ENCODE measurements at regions not wholly inside any gene's neighbourhood (a gene's known extent, or its start where the extent isn't known, plus 50 kb on each side); places are given as distances from the start of the nearest gene placed in this dataset.

- H3K9me3 Mint-ChIP-seq, result peaks cover 2% of the 10 kb centered on the region
- H3K9ac ChIP-seq (ENCODE audit: extremely low read depth, low read length, poor library complexity, severe bottlenecking), result no peak overlapping the region
Measured at GRCh38 chr13:94966422-94966955, 254.1 kb upstream of the SOX21 start.

GRCh38 chr13:94959626-94960025 is 247.3 kb upstream of the SOX21 start:
- Histone ChIP-seq H3K27ac (ENCODE audit: low read depth, low read length) (no peak overlapping the region), H3K4me1 (ENCODE audit: control insufficient read depth, insufficient read depth, low read length) (peaks cover 4% of the 10 kb centered on the region), H3K27me3 (ENCODE audit: control insufficient read depth, insufficient read depth, low read length, poor library complexity, severe bottlenecking) (peaks cover 21% of the 10 kb centered on the region), H3K9me3 (ENCODE audit: control insufficient read depth, low read length) (no peaks in the 10 kb centered on the region), H3K9ac (ENCODE audit: extremely low read depth, low read length, poor library complexity, severe bottlenecking) (no peak overlapping the region), H3K36me3 (ENCODE audit: control insufficient read depth, insufficient read depth, low read length) (no peaks in the 10 kb centered on the region), H3K4me3 (ENCODE audit: low read length) (no peak overlapping the region)
- H3K27ac Mint-ChIP-seq, result no peak overlapping the region
- H3K4me1 Mint-ChIP-seq, result peaks cover 6% of the 10 kb centered on the region
- TF ChIP-seq CTCF (conservative IDR thresholded peaks at IDR 0.05), result no peak
- no peak for DNase-seq
- WGBS, 2 experiments (ENCODE audit: insufficient coverage in 1 of 2, insufficient read length in 1 of 2), result 71 to 86% methylated on average over 2 to 4 of the region's 4 CpGs
- no peak overlapping the region for H3K4me3 Mint-ChIP-seq
- H3K27me3 Mint-ChIP-seq (ENCODE audit: insufficient read depth), result peaks cover 27% of the 10 kb centered on the region
- no peaks in the 10 kb centered on the region for H3K36me3 Mint-ChIP-seq (ENCODE audit: low read depth)
- peaks cover 2% of the 10 kb centered on the region for H3K9me3 Mint-ChIP-seq

More at GRCh38 chr13:94966422-94966955, 254.1 kb upstream of the SOX21 start:
- DNase-seq, result no peak
- Mint-ChIP-seq H3K27ac (no peak overlapping the region), H3K4me1 (peaks cover 19% of the 10 kb centered on the region), H3K4me3 (peak overlapping the region; percentile 66), H3K27me3 (ENCODE audit: insufficient read depth) (peaks cover 58% of the 10 kb centered on the region), H3K36me3 (ENCODE audit: low read depth) (no peaks in the 10 kb centered on the region)
- Histone ChIP-seq H3K36me3 (ENCODE audit: control insufficient read depth, insufficient read depth, low read length) (no peaks in the 10 kb centered on the region), H3K27me3 (ENCODE audit: control insufficient read depth, insufficient read depth, low read length, poor library complexity, severe bottlenecking) (peaks cover 56% of the 10 kb centered on the region), H3K27ac (ENCODE audit: low read depth, low read length) (no peak overlapping the region), H3K9me3 (ENCODE audit: control insufficient read depth, low read length) (no peaks in the 10 kb centered on the region), H3K4me1 (ENCODE audit: control insufficient read depth, insufficient read depth, low read length) (peaks cover 6% of the 10 kb centered on the region), H3K4me3 (ENCODE audit: low read length) (no peak overlapping the region)
- TF ChIP-seq CTCF (conservative IDR thresholded peaks at IDR 0.05), result no peak
- 79 to 100% methylated on average over 1 to 2 of the region's 3 CpGs for WGBS, 2 experiments (ENCODE audit: insufficient coverage in 1 of 2, insufficient read length in 1 of 2)

GRCh38 chr13:94956417-94957110 is 244.2 kb upstream of the SOX21 start:
- no peaks in the 10 kb centered on the region for H3K4me1 ChIP-seq (ENCODE audit: control insufficient read depth, insufficient read depth, low read length)
- Mint-ChIP-seq H3K4me1 (no peaks in the 10 kb centered on the region), H3K9me3 (no peaks in the 10 kb centered on the region), H3K27ac (no peak overlapping the region), H3K27me3 (ENCODE audit: insufficient read depth) (peaks cover 8% of the 10 kb centered on the region), H3K4me3 (no peak overlapping the region), H3K36me3 (ENCODE audit: low read depth) (no peaks in the 10 kb centered on the region)
- no peaks in the 10 kb centered on the region for H3K36me3 ChIP-seq (ENCODE audit: control insufficient read depth, insufficient read depth, low read length)
- H3K9me3 ChIP-seq (ENCODE audit: control insufficient read depth, low read length), result no peaks in the 10 kb centered on the region
- DNase-seq, result no peak
- no peak overlapping the region for H3K4me3 ChIP-seq (ENCODE audit: low read length)
- no peak overlapping the region for H3K27ac ChIP-seq (ENCODE audit: low read depth, low read length)
- peaks cover 21% of the 10 kb centered on the region for H3K27me3 ChIP-seq (ENCODE audit: control insufficient read depth, insufficient read depth, low read length, poor library complexity, severe bottlenecking)
- 78 to 89% methylated on average over 3 to 4 of the region's 5 CpGs for WGBS, 2 experiments (ENCODE audit: insufficient coverage in 1 of 2, insufficient read length in 1 of 2)
- H3K9ac ChIP-seq (ENCODE audit: extremely low read depth, low read length, poor library complexity, severe bottlenecking), result no peak overlapping the region
- TF ChIP-seq CTCF (conservative IDR thresholded peaks at IDR 0.05), result no peak
